ENCODE measurements at regions not wholly inside any gene's neighbourhood (a gene's known extent, or its start where the extent isn't known, plus 50 kb on each side); places are given as distances from the start of the nearest gene placed in this dataset.

DNA sequence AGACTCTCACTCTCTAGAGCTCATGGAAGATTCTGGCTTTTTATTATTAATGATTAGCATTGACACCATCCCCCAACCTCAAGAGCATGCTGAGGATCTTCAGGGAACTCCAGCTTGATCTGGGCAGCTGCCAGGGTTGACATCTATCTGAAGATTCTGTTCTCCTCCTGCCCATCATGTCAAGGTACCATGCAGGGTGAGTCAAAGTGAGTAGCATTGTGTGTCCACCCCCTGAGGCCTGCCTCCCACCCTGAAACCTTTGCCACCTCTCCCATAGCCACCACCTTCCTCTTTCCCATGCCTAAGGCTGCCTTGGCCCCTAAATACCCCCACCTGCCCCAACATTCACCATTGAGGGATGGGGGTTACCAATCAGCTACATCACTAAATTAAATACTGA lies 70.1 kb upstream of the SLCO3A1 start:
- TF ChIP-seq RAD51 (IDR thresholded peaks at IDR 0.05) (no peak), NKRF (conservative IDR thresholded peaks at IDR 0.05) (no peak), MYC (IDR thresholded peaks at IDR 0.05; ENCODE audit: insufficient read depth, insufficient read length, insufficient replicate concordance, low read length, severe bottlenecking) (no peak), ATF2 (IDR thresholded peaks at IDR 0.05; ENCODE audit: low read length) (no peak), ZNF274 (IDR thresholded peaks at IDR 0.05; ENCODE audit: insufficient read depth, insufficient read length) (no peak), SRF (IDR thresholded peaks at IDR 0.05; ENCODE audit: low read depth in 2 of 2, low read length in 2 of 2) (no peak), SUZ12 (IDR thresholded peaks at IDR 0.05; ENCODE audit: unreplicated experiment) (no peak), HDAC2 (IDR thresholded peaks at IDR 0.05) (no peak)
- TF ChIP-seq, protein P1, sequence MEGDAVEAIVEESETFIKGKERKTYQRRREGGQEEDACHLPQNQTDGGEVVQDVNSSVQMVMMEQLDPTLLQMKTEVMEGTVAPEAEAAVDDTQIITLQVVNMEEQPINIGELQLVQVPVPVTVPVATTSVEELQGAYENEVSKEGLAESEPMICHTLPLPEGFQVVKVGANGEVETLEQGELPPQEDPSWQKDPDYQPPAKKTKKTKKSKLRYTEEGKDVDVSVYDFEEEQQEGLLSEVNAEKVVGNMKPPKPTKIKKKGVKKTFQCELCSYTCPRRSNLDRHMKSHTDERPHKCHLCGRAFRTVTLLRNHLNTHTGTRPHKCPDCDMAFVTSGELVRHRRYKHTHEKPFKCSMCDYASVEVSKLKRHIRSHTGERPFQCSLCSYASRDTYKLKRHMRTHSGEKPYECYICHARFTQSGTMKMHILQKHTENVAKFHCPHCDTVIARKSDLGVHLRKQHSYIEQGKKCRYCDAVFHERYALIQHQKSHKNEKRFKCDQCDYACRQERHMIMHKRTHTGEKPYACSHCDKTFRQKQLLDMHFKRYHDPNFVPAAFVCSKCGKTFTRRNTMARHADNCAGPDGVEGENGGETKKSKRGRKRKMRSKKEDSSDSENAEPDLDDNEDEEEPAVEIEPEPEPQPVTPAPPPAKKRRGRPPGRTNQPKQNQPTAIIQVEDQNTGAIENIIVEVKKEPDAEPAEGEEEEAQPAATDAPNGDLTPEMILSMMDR (IDR thresholded peaks at IDR 0.05 in 2 of 3, conservative IDR thresholded peaks at IDR 0.05 in 1 of 3; ENCODE audit: control insufficient read depth in 2 of 3, extremely low read depth in 1 of 3, insufficient read depth in 1 of 3, low read depth in 3 of 3, low read length in 3 of 3) = no peak
- TF ChIP-seq, protein P2, sequence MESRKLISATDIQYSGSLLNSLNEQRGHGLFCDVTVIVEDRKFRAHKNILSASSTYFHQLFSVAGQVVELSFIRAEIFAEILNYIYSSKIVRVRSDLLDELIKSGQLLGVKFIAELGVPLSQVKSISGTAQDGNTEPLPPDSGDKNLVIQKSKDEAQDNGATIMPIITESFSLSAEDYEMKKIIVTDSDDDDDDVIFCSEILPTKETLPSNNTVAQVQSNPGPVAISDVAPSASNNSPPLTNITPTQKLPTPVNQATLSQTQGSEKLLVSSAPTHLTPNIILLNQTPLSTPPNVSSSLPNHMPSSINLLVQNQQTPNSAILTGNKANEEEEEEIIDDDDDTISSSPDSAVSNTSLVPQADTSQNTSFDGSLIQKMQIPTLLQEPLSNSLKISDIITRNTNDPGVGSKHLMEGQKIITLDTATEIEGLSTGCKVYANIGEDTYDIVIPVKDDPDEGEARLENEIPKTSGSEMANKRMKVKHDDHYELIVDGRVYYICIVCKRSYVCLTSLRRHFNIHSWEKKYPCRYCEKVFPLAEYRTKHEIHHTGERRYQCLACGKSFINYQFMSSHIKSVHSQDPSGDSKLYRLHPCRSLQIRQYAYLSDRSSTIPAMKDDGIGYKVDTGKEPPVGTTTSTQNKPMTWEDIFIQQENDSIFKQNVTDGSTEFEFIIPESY (IDR thresholded peaks at IDR 0.05) = no peak
- TF ChIP-seq, protein P3, sequence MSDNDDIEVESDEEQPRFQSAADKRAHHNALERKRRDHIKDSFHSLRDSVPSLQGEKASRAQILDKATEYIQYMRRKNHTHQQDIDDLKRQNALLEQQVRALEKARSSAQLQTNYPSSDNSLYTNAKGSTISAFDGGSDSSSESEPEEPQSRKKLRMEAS (IDR thresholded peaks at IDR 0.05; ENCODE audit: low read depth, low read length) = no peak
